ENCODE measurements at regions not wholly inside any gene's neighbourhood (a gene's known extent, or its start where the extent isn't known, plus 50 kb on each side); places are given as distances from the start of the nearest gene placed in this dataset.

GRCh38 chr12:115450710-115451109, 766.7 kb upstream of the TBX3 start (continued):
- no peak for TF ChIP-seq EP300 (conservative IDR thresholded peaks at IDR 0.05; ENCODE audit: poor library complexity, severe bottlenecking)

- no peaks in the 10 kb centered on the region for H3K27me3 ChIP-seq (ENCODE audit: insufficient read depth, low read depth, low read length)
- H3K4me2 ChIP-seq (ENCODE audit: low read length), result no peak overlapping the region
- H3K9me3 ChIP-seq (ENCODE audit: low read length), result no peaks in the 10 kb centered on the region
- H3K9me2 ChIP-seq (ENCODE audit: insufficient read depth, low read length), result no peaks in the 10 kb centered on the region
- H3K9ac ChIP-seq (ENCODE audit: low read length), result no peak overlapping the region
- no peaks in the 10 kb centered on the region for H4K20me1 ChIP-seq (ENCODE audit: insufficient read depth)
- TF ChIP-seq CTCF (IDR thresholded peaks at IDR 0.05; ENCODE audit: poor library complexity, severe bottlenecking) (no peak), SMC3 (conservative IDR thresholded peaks at IDR 0.05; ENCODE audit: poor library complexity) (no peak), EZH2 (IDR thresholded peaks at IDR 0.05; ENCODE audit: borderline replicate concordance, insufficient read depth, low read length, poor library complexity, severe bottlenecking) (no peak), POLR2AphosphoS5 (IDR thresholded peaks at IDR 0.05) (no peak)
- H2AFZ ChIP-seq (ENCODE audit: low read depth, low read length), result no peak overlapping the region
- H3K27ac ChIP-seq (ENCODE audit: low read length), result no peak overlapping the region
- no peaks in the 10 kb centered on the region for H3F3A ChIP-seq (ENCODE audit: insufficient read depth, low read length, poor library complexity, severe bottlenecking)
- no peaks in the 10 kb centered on the region for H3K79me2 ChIP-seq (replicated peaks; ENCODE audit: insufficient read depth, low read length)
- H3K36me3 ChIP-seq (ENCODE audit: insufficient read depth, low read length), result no peaks in the 10 kb centered on the region
- no peak overlapping the region for H3K4me3 ChIP-seq (ENCODE audit: low read length)
Measured at GRCh38 chr12:115450017-115450416, 766.0 kb upstream of the TBX3 start.

- Histone ChIP-seq H3K79me2 (replicated peaks; ENCODE audit: insufficient read depth, low read length) (no peaks in the 10 kb centered on the region), H3K27me3 (ENCODE audit: insufficient read depth, low read depth, low read length) (no peaks in the 10 kb centered on the region), H3K4me2 (ENCODE audit: low read length) (no peak overlapping the region), H2AFZ (ENCODE audit: low read depth, low read length) (no peak overlapping the region), H3K36me3 (ENCODE audit: insufficient read depth, low read length) (no peaks in the 10 kb centered on the region), H3K9ac (ENCODE audit: low read length) (no peak overlapping the region), H3K9me3 (ENCODE audit: low read length) (no peaks in the 10 kb centered on the region), H4K20me1 (ENCODE audit: insufficient read depth) (no peaks in the 10 kb centered on the region), H3K27ac (ENCODE audit: low read length) (no peak overlapping the region), H3K9me2 (ENCODE audit: insufficient read depth, low read length) (no peaks in the 10 kb centered on the region), H3K4me3 (ENCODE audit: low read length) (no peak overlapping the region), H3F3A (ENCODE audit: insufficient read depth, low read length, poor library complexity, severe bottlenecking) (no peaks in the 10 kb centered on the region)
- TF ChIP-seq CTCF (IDR thresholded peaks at IDR 0.05; ENCODE audit: poor library complexity, severe bottlenecking) (no peak), POLR2AphosphoS5 (IDR thresholded peaks at IDR 0.05) (no peak), REST (IDR thresholded peaks at IDR 0.05; ENCODE audit: borderline replicate concordance) (no peak), EZH2 (IDR thresholded peaks at IDR 0.05; ENCODE audit: borderline replicate concordance, insufficient read depth, low read length, poor library complexity, severe bottlenecking) (no peak), EP300 (conservative IDR thresholded peaks at IDR 0.05; ENCODE audit: poor library complexity, severe bottlenecking) (no peak), SMC3 (conservative IDR thresholded peaks at IDR 0.05; ENCODE audit: poor library complexity) (no peak)
Measured at GRCh38 chr12:115449526-115449925, 765.6 kb upstream of the TBX3 start.
